ENCODE measurements at regions not wholly inside any gene's neighbourhood (a gene's known extent, or its start where the extent isn't known, plus 50 kb on each side); places are given as distances from the start of the nearest gene placed in this dataset.

DNA sequence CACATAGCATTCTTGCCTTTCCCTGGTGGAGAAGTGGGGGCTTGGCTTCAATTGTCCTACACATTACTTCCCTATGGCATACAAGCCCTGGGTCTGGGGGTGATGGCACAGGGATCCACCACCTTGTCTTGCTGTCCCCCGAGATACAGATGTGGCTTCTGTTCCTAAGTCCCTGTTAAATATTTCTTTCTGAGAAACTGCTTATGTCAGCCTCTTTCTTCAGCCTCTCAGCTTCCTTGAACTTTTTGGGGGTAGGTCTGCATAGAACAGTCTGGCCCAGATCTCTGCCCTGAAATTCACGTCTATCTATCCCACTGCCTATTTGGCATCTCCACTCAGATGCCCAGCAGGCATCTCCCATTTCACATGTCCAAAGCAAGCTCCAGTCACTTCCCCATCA lies 177.4 kb downstream of the SCP2D1 start:
- DNase-seq (ENCODE audit: low read depth, low spot score) = no peak
- Histone ChIP-seq H3K79me2 (ENCODE audit: insufficient read depth, low read length) (no peaks in the 10 kb centered on the region), H3K9me3 (ENCODE audit: control insufficient read depth in 1 of 2, insufficient read depth in 1 of 2, low read depth in 1 of 2, low read length in 2 of 2) (no peaks in the 10 kb centered on the region), H4K20me1 (ENCODE audit: insufficient read depth) (no peaks in the 10 kb centered on the region), H3K27ac (ENCODE audit: low read depth, low read length) (no peak overlapping the region), H3K4me2 (ENCODE audit: low read length) (no peak overlapping the region), H3K4me1 (ENCODE audit: control insufficient read depth in 1 of 2, insufficient read depth in 2 of 2, low read length in 2 of 2) (no peaks in the 10 kb centered on the region), H3K9ac (ENCODE audit: low read length) (no peak overlapping the region), H3K36me3 (ENCODE audit: control insufficient read depth in 1 of 2, insufficient read depth in 2 of 2, low read length in 2 of 2) (no peaks in the 10 kb centered on the region), H2AFZ (ENCODE audit: low read depth, low read length, poor library complexity, severe bottlenecking) (no peak overlapping the region), H3K27me3 (ENCODE audit: insufficient read depth, low read length) (no peaks in the 10 kb centered on the region), H3K9me2 (ENCODE audit: insufficient read depth) (no peaks in the 10 kb centered on the region), H3K4me3 (replicated peaks in 1 of 2; ENCODE audit: low read depth in 1 of 2, low read length in 2 of 2) (no peak overlapping the region)
- ChIA-PET RAD21 (ENCODE audit: low non-redundant PET in 1 of 2, low total read pairs in 2 of 2, uncharacterized antibody in 2 of 2, unreplicated experiment in 2 of 2) (no interaction called here), POLR2A (no interaction called here), CTCF (no interaction called here)
- no TSS peak for BruUV-seq (replicated peaks)
- no peak for ATAC-seq
- intact Hi-C loops (cut with micrococcal nuclease) = no loop called here
- TF ChIP-seq CBX3 (IDR thresholded peaks at IDR 0.05; ENCODE audit: low read depth) (no peak), ZFX (IDR thresholded peaks at IDR 0.05) (no peak), FOSL1 (IDR thresholded peaks at IDR 0.05; ENCODE audit: low read depth) (no peak), YY1 (IDR thresholded peaks at IDR 0.05; ENCODE audit: extremely low read depth, insufficient replicate concordance, low read depth, low read length) (no peak), ELF1 (IDR thresholded peaks at IDR 0.05; ENCODE audit: borderline replicate concordance, low read depth) (no peak), SRF (IDR thresholded peaks at IDR 0.05; ENCODE audit: low read depth) (no peak), EZH2phosphoT487 (IDR thresholded peaks at IDR 0.05; ENCODE audit: borderline replicate concordance) (no peak), SIN3A (IDR thresholded peaks at IDR 0.05; ENCODE audit: low read depth) (no peak), EZH2 (IDR thresholded peaks at IDR 0.05) (no peak), TCF7L2 (IDR thresholded peaks at IDR 0.05; ENCODE audit: borderline replicate concordance, extremely low read depth, insufficient read depth, insufficient read length) (no peak)
- TF ChIP-seq, protein P1, sequence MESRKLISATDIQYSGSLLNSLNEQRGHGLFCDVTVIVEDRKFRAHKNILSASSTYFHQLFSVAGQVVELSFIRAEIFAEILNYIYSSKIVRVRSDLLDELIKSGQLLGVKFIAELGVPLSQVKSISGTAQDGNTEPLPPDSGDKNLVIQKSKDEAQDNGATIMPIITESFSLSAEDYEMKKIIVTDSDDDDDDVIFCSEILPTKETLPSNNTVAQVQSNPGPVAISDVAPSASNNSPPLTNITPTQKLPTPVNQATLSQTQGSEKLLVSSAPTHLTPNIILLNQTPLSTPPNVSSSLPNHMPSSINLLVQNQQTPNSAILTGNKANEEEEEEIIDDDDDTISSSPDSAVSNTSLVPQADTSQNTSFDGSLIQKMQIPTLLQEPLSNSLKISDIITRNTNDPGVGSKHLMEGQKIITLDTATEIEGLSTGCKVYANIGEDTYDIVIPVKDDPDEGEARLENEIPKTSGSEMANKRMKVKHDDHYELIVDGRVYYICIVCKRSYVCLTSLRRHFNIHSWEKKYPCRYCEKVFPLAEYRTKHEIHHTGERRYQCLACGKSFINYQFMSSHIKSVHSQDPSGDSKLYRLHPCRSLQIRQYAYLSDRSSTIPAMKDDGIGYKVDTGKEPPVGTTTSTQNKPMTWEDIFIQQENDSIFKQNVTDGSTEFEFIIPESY (IDR thresholded peaks at IDR 0.05; ENCODE audit: extremely low read depth, insufficient replicate concordance, low read length) = no peak
